ENCODE measurements at regions not wholly inside any gene's neighbourhood (a gene's known extent, or its start where the extent isn't known, plus 50 kb on each side); places are given as distances from the start of the nearest gene placed in this dataset.
"Not testable (repeated sequence)": the region's sequence is repeated elsewhere in the genome, so short reads cannot be mapped to it uniquely, and the experiment has no call there.

- no peak for DNase-seq (ENCODE audit: low spot score)
Observed at GRCh38 chr22:22946131-22946530, 58.5 kb downstream of the IGLL5 start.

GRCh38 chr22:22948651-22949571, 61.3 kb downstream of the IGLL5 start:
- DNase-seq (ENCODE audit: low spot score): no peak

GRCh38 chr22:22949953-22950352, 62.3 kb downstream of the IGLL5 start:
- no peak for DNase-seq (ENCODE audit: low spot score)

GRCh38 chr22:22951035-22951434, 63.4 kb downstream of the IGLL5 start:
- no peak for DNase-seq (ENCODE audit: low spot score)

- DNase-seq (ENCODE audit: low spot score): no peak
Observed at GRCh38 chr22:22952531-22953280, 65.1 kb downstream of the IGLL5 start.

- DNase-seq (ENCODE audit: low spot score): no peak
Observed at GRCh38 chr22:22953791-22954190, 66.2 kb downstream of the IGLL5 start.

- DNase-seq (ENCODE audit: low spot score): no peak
Observed at GRCh38 chr22:22954656-22955055, 67.0 kb downstream of the IGLL5 start.

- no peak for DNase-seq (ENCODE audit: low spot score)
Observed at GRCh38 chr22:22955276-22955798, 67.7 kb downstream of the IGLL5 start.

- DNase-seq (ENCODE audit: low spot score): peak; percentile 77
Observed at GRCh38 chr22:22955866-22956535, 68.4 kb downstream of the IGLL5 start.

- peak; percentile 1 for DNase-seq (ENCODE audit: low spot score)
Observed at GRCh38 chr22:22957090-22957489, 69.5 kb downstream of the IGLL5 start.

- DNase-seq (ENCODE audit: low spot score): no peak
Observed at GRCh38 chr22:22958621-22959020, 71.0 kb downstream of the IGLL5 start.

GRCh38 chr22:22959147-22959827, 71.7 kb downstream of the IGLL5 start:
- DNase-seq (ENCODE audit: low spot score): peak; percentile 64

GRCh38 chr22:22960307-22960706, 72.7 kb downstream of the IGLL5 start:
- DNase-seq (ENCODE audit: low spot score): no peak

GRCh38 chr22:22961574-22961973, 74.0 kb downstream of the IGLL5 start:
- no peak for DNase-seq (ENCODE audit: low spot score)

GRCh38 chr22:22968366-22968765, 80.8 kb downstream of the IGLL5 start:
- no peak for DNase-seq (ENCODE audit: low spot score)

- not testable (repeated sequence) for DNase-seq (ENCODE audit: low spot score)
Observed at GRCh38 chr22:22972605-22973004, 85.0 kb downstream of the IGLL5 start.

- DNase-seq (ENCODE audit: low spot score): no peak
Observed at GRCh38 chr22:22973336-22973735, 85.7 kb downstream of the IGLL5 start.

GRCh38 chr22:22974156-22974555, 86.5 kb downstream of the IGLL5 start:
- no peak for DNase-seq (ENCODE audit: low spot score)

GRCh38 chr22:22974795-22975580, 87.4 kb downstream of the IGLL5 start:
- DNase-seq (ENCODE audit: low spot score): no peak

GRCh38 chr22:22976033-22976922, 88.7 kb downstream of the IGLL5 start:
- no peak for DNase-seq (ENCODE audit: low spot score)

Measured in AG08395 (cell line).